NCI-H2107 (cell line): ENCODE measurements at regions not wholly inside any gene's neighbourhood (a gene's known extent, or its start where the extent isn't known, plus 50 kb on each side); places are given as distances from the start of the nearest gene placed in this dataset.
A peak's percentile ranks its signal among the peaks of the same experiment; 100 is the strongest.

ENCODE experiments used
- DNase-seq: peaks from one replicate; lab custom pipeline; 2025; lab: John Stamatoyannopoulos, UW

- DNase-seq, result no peak
These were observed 146.8 kb downstream of the SMAD6 start for GRCh38 chr15:66848686-66849392.

- DNase-seq, result no peak
These were observed 147.3 kb downstream of the SMAD6 start for GRCh38 chr15:66849393-66849745.

- no peak for DNase-seq
These were observed 147.7 kb downstream of the SMAD6 start for GRCh38 chr15:66849746-66850077.

GRCh38 chr15:66850078-66850991, 148.3 kb downstream of the SMAD6 start:
- no peak for DNase-seq

GRCh38 chr15:66850996-66851310, 148.9 kb downstream of the SMAD6 start:
- no peak for DNase-seq

- peak; percentile 24 for DNase-seq
These were observed 149.5 kb downstream of the SMAD6 start for GRCh38 chr15:66851311-66852063.

- DNase-seq, result no peak
These were observed 150.2 kb downstream of the SMAD6 start for GRCh38 chr15:66852064-66852905.

GRCh38 chr15:66854012-66854965, 152.3 kb downstream of the SMAD6 start:
- DNase-seq, result no peak

- no peak for DNase-seq
These were observed 153.0 kb downstream of the SMAD6 start for GRCh38 chr15:66855041-66855440.

GRCh38 chr15:66857694-66858093, 155.7 kb downstream of the SMAD6 start:
- no peak for DNase-seq

- no peak for DNase-seq
These were observed 156.6 kb downstream of the SMAD6 start for GRCh38 chr15:66858423-66859207.

GRCh38 chr15:66859688-66860253, 157.7 kb downstream of the SMAD6 start:
- no peak for DNase-seq

GRCh38 chr15:66860844-66861243, 158.8 kb downstream of the SMAD6 start:
- DNase-seq, result no peak

- no peak for DNase-seq
These were observed 160.3 kb downstream of the SMAD6 start for GRCh38 chr15:66862111-66862939.

GRCh38 chr15:66862940-66863335, 160.9 kb downstream of the SMAD6 start:
- DNase-seq, result no peak

GRCh38 chr15:66863390-66864085, 161.5 kb downstream of the SMAD6 start:
- no peak for DNase-seq

GRCh38 chr15:66864086-66864830, 162.2 kb downstream of the SMAD6 start:
- no peak for DNase-seq
